SIG-M5 treated with dmso at 0.1 percent for 504 hours (cell line): ENCODE measurements at regions not wholly inside any gene's neighbourhood (a gene's known extent, or its start where the extent isn't known, plus 50 kb on each side); places are given as distances from the start of the nearest gene placed in this dataset.
"Not testable (repeated sequence)": the region's sequence is repeated elsewhere in the genome, so short reads cannot be mapped to it uniquely, and the experiment has no call there.

Source experiments
- DNase-seq: peaks from one replicate; lab custom pipeline; 2025; ENCODE audit not compliant: unreplicated experiment; lab: John Stamatoyannopoulos, UW

- peak; percentile 68 for DNase-seq
These were observed 61.1 kb upstream of the VAMP7 start for GRCh38 chrX:155819966-155820491.

DNA sequence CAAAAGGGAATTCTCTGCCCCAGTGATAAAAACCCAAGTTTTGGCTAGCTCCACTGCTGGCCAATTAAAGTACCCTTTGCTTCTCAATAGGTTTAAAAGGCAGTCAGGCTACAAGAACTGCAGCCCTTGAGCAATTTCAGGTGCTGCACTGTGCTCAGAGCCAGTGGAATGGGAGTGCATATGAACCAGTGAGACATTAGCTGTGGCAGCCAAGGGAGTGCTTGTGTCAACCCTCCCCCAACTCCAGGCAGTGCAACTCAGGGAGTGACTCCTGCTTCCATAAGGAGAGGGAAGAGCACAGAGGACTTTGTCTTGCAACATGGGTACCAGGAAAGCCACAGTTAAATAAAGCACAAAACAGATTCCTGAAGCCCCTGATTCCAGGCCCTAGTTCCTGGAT is 61.6 kb upstream of the VAMP7 start:
- no peak for DNase-seq

DNA sequence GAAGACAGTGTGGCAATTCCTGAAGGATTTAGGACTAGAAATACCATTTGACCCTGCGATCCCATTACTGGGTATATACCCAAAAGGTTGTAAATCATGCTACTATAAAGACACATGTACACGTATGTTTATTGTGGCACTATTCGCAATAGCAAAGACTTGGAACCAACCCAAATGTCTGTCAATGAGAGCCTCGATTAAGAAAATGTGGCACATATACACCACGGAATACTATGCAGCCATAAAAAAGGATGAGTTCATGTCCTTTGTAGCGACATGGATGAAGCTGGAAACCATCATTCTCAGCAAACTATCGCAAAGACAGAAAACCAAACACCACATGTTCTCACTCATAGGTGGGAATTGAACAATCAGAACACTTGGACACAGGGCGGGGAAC is 66.8 kb upstream of the VAMP7 start:
- not testable (repeated sequence) for DNase-seq

DNA sequence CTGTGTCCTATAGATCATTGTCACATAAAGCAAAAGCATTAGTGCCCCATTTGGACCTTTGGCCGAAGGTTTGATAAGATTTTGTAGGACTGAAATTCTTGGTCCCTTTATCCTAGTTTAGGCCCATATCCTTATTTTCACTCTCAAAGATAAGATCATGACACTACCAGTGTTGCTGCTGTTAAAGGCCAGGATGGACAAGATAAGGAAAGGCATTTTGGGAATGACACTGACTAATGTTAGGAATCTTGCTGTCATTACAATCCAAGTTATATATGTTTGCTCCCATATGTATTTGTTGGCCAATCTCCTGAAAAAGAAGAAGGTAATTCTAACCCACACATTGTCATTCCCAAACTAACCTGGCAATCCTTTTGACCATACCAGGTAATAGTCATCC is 101.3 kb upstream of the VAMP7 start:
- no peak for DNase-seq

GRCh38 chrX:155778844-155779553 is 102.1 kb upstream of the VAMP7 start:
- DNase-seq: peak; percentile 11

- no peak for DNase-seq
These were observed 106.8 kb upstream of the VAMP7 start for GRCh38 chrX:155774387-155774786.

DNA sequence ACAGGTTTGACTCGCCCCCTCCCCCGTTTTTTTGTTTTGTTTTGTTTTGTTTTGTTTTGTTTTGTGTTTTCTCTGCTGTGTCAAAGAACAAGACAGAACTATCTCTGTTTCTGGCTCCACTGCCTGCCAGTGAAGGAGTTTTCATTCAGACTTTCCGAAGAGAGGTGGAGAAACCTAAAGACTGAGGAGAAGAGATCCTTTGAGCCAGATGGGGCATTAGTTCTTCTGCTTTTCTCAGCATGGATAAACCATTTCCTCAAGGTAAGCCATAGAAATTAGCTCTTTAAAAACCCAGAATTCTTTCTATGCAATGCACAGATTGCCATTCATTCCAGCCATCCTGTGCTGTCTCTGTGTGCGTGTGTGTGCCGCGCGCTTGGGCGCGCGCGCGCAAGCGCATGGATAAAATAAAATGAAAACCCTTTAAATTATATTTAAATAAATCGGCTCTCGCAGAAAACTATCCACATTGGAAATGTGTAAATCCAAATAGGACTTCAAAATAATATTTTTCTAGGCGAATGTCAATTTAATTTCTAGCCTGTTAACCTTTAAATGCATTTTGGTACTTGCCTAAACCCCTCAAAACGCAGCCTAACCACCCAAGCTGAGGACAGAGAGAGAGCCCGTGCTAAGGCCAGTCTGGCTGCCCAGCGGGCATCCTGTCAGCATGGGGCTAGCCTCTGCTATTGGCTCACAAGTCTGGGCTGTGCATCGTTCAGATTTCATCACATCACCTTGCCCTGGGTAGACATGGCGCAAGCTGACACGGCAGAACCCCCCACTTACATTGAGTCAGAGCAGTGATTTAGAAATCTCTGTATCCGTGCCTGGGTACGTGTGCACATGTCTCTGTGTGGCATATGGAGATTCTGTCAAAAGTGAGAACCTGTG is 113.0 kb upstream of the VAMP7 start:
- DNase-seq: no peak

DNA sequence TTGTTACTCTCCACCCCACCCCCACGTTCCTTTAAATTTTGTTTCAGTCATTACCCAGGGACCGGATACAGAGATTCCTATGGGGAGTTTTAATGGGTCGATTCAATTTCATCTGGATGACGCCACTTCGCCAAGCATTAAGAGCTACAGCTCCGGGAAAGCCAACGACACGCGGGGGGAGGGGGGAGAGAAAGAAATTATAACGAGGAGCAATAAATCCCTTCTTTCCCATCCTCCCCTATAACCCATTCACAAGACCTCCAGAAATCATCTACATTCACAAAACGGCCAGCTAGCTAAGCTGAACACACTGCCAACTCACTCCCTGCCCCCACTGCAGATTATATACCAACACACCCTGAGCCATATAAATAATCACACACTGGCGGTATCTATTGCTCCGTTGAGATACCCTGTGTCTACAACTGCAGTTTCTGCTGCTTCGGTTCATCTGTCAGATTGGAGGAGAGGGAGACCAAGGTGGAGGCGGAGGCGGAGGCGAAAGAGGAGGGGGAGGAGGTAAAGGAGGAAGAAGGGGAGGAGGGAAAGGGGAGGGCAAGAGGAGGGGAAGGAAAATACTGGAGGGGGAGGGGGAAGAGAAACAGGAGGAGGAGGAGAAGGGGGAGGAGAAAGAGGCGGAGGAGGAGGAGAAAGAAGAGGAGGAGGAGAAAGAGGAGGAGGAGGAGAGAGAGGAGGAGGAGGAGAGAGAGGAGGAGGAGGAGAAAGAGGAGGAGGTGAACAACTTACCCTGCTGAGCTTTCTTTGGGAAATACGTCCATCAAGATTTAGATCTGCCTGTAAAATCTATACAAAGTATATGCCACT is 113.9 kb upstream of the VAMP7 start:
- peak; percentile 17 for DNase-seq

DNA sequence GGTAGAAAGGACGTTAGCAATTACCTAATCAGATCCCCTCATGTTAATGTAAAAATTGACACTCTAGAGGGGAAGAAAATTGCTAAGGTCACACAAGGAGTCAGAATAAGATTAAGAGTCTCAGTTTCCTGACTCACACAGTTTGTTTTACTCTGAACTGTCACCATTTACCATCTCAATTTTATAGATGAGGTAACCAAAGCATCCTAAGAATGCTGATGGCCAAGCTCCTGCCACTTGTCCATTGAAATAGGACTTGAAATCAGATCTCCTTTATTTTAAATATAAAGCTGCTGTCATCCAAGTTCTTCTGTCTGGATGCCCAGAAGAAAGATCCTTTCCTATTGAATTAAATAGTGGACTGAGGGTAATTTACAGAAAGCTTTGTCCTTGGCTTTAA is 114.8 kb upstream of the VAMP7 start:
- DNase-seq: no peak

DNA sequence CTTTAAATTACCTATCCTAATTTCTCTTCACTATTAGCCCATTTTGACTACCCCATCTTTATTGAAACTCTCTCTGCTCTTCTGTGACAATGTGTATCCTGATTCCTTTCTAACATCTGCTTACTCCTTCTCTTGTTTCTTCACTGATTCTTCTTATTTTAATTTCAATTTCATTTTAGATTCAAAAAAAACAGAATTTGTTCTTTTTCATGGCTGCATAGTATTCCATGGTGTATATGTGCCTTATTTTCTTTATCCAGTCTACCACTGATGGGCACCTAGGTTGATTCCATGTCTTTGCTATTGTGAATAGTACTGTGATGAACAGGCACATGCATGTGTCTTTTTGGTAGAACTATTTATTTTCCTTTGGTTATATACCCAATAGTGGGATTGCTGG is 120.0 kb upstream of the VAMP7 start:
- no peak for DNase-seq

- no peak for DNase-seq
These were observed 123.9 kb upstream of the VAMP7 start for GRCh38 chrX:155757046-155757759.

DNA sequence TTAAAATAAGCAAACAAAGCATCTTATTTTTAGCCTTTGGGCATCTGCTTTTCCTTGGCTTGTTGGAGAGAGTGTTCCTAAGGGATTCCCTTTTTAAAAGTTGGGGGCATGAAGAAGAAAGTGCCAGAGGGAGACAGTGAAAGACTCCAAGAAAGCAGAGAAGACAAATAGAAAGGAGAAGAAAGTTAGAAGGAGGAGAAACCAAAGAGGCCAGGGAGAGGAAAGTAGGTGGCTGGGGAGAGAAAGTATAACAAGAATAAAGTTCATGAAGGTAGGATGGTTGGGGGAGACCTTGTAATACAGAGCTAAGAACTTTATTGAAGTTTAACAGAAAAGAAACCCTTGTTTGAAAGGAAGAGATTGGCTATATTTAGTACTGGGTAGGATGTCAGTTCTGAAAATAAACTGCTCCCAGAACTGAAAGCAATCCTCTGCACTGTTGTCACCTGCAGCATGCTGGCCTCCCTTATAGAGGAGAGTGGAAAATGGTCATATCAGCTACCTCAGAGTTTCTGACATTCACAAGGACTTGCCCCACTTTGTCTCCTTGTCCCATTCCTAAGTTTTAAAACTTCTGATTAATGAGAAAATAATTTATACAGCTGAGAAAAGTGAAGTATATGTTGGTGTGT is 125.3 kb upstream of the VAMP7 start:
- no peak for DNase-seq

DNA sequence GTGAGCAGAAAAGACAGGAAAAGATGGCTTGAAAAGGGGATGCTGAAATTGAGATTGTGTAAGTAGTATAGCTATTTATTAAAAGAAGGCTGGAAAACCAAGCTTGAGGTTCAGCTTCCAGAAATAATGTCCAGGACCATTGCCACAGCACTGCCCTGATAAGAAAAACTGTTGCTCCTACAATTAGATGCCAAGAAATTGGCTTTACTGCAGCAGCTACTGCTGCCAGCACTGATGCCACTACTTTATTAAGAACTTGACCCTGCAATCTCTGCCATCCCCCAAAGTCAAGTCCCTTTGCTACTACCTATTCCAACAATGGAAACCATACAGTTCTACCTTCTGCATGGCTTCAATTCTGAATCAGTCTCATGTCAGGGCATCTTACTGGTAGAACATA is 130.0 kb upstream of the VAMP7 start:
- no peak for DNase-seq

DNA sequence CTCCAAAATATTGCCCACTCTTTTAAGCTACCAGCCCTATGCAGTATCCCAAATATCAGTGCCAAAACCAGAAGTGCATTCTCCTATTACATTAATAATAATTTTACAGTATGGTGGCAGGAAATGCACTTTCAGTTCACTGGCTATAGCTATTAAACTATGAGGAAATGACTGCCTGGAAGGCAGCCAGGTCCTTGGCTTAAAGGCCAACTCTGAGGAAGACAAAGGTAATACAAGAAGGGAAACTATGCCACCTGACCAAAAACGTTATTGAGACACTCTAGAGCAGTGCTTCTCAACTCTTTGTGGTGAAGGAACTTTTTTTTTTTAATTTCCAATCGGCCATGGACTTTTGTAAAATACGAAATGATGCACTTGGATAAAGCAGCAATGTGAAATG is 133.6 kb upstream of the VAMP7 start:
- DNase-seq: no peak

DNA sequence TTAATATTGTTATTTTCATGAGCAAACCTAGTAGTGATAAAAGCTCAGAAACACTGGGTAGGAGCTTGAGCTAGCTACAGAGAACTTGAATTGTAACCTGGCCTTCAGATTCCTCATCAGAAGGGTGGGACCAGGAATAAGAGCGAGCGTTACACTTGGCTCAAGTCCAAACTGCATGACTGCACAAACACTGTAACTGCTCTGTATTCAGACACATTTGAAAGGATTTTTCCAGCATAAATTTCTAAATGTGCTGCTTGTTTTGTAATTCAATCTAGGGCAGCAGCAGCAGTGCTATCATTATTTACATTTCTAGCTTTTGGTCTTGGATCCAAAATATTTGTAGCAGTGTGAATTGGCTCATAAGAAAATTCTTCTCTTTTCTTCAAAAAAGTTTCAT is 133.0 kb upstream of the TMLHE start:
- no peak for DNase-seq

- no peak for DNase-seq
These were observed 131.8 kb upstream of the TMLHE start for GRCh38 chrX:155744534-155744933.

DNA sequence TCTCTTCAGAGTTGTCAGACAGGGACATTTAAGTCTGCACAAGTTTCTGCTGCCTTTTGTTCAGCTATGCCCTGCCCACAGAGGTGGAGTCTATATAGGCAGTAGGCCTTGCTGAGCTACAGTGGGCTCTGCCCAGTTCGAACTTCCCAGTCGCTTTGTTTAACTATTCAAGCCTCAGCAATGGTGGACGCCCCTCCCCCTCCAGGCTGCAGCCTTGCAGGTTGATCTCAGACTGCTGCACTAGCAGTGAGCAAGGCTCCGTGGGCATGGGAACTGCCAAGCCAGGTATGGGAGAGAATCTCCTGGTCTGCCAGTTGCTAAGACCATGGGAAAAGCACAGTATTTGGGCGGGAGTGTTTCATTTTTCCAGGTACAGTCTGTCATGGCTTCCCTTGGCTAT is 115.6 kb upstream of the TMLHE start:
- not testable (repeated sequence) for DNase-seq

- DNase-seq: no peak
These were observed 106.3 kb upstream of the TMLHE start for GRCh38 chrX:155718972-155719586.

GRCh38 chrX:155715141-155715540 is 102.4 kb upstream of the TMLHE start:
- no peak for DNase-seq

GRCh38 chrX:155695419-155695818 is 82.7 kb upstream of the TMLHE start:
- no peak for DNase-seq
